ENCODE measurements at regions not wholly inside any gene's neighbourhood (a gene's known extent, or its start where the extent isn't known, plus 50 kb on each side); places are given as distances from the start of the nearest gene placed in this dataset.
A peak's percentile ranks its signal among the peaks of the same experiment; 100 is the strongest.

DNA sequence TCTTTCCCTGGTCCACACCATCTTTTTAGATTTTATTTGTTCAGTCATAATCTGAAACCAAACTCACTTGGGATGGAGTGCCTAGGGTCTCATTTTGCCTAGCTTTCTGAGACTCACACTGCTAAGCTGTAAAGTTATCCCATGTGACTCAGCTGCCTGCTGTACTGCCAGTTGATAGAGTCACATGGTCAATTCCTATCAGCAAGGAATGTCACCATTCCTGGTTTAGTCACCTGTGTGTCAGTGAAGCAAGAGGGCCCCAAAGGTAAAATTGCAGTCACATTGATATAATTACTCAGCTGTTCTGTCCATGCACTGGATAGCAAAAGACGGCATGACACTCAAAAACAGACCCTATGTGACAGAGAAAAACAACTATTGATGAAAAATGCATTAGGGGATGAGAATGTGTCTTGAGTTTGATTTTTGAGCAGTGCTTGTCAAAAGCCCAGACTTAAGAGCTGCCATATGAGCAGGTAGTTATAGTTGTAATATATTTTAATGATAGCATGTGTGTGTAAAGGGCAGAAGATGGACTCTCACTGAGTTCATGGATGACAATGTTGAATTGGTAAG is 413.2 kb downstream of the PPARGC1A start:
- TF ChIP-seq, protein P1, sequence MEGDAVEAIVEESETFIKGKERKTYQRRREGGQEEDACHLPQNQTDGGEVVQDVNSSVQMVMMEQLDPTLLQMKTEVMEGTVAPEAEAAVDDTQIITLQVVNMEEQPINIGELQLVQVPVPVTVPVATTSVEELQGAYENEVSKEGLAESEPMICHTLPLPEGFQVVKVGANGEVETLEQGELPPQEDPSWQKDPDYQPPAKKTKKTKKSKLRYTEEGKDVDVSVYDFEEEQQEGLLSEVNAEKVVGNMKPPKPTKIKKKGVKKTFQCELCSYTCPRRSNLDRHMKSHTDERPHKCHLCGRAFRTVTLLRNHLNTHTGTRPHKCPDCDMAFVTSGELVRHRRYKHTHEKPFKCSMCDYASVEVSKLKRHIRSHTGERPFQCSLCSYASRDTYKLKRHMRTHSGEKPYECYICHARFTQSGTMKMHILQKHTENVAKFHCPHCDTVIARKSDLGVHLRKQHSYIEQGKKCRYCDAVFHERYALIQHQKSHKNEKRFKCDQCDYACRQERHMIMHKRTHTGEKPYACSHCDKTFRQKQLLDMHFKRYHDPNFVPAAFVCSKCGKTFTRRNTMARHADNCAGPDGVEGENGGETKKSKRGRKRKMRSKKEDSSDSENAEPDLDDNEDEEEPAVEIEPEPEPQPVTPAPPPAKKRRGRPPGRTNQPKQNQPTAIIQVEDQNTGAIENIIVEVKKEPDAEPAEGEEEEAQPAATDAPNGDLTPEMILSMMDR (IDR thresholded peaks at IDR 0.05): no peak
- Histone ChIP-seq H3K27ac (no peak overlapping the region), H3K4me1 (no peaks in the 10 kb centered on the region), H3K27me3 (no peaks in the 10 kb centered on the region), H3K9me3 (peaks cover 0 to 15% (median 0%) of the 10 kb centered on the region in 11 donors), H3K4me3 (no peak overlapping the region), H3K36me3 (no peaks in the 10 kb centered on the region)
- ATAC-seq (peak in 1 of 8 donors; percentile 35), DNase-seq (no peak)
- WGBS, 2 donors: 75 to 79% methylated on average over 1 of the region's 1 CpG
- intact Hi-C loops (cut with DNase I): no loop called here

DNA sequence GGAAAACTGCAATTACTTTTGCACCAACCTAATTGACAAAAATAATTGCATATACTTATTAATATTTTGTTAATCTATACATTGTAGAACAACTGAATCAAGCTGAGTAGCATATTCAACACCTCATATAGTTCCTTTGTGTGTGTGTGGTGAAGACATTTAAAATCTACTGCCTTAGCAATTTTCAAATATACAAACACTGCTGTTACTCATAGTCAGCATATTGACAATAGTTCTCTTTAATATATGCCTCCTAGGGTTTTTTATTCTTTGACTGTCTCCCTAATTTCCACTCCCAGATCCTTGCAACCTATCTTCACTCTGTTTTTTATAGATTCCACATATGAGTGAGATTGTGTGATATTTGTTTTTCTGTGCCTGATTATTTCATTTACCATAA is 426.8 kb downstream of the PPARGC1A start:
- DNase-seq: no peak
- no peaks in the 10 kb centered on the region for H3K36me3 ChIP-seq
- intact Hi-C loops (cut with DNase I): no loop called here
- no peaks in the 10 kb centered on the region for H3K27me3 ChIP-seq
- no peak overlapping the region for H3K4me3 ChIP-seq
- no peak for ATAC-seq
- TF ChIP-seq, protein P1 (IDR thresholded peaks at IDR 0.05): no peak
- H3K27ac ChIP-seq: no peak overlapping the region
- no peaks in the 10 kb centered on the region for H3K4me1 ChIP-seq
- peaks cover 0 to 29% (median 3%) of the 10 kb centered on the region in 11 donors for H3K9me3 ChIP-seq

DNA sequence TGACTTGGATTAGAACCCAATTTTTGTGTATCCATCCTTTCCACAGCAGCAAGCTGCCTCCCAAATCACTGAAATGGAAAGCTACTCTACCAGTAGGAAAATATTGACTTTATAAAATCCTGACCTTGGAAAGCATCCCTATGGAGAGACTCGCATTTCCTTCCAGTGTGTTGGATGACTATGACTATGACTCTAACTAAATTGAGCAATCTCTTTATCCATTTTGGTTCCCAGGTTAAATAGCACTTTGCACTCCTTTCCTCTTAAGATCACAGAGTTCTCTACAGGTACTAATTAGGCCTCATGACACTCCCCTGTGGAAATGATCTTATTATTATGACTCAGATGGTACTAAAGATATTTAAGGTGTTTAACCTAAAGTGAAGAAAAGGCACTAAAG is 431.8 kb downstream of the PPARGC1A start:
- no peaks in the 10 kb centered on the region for H3K9me3 ChIP-seq
- ATAC-seq: peak in 1 of 8 donors; percentile 33
- no peaks in the 10 kb centered on the region for H3K27me3 ChIP-seq
- no peak overlapping the region for H3K27ac ChIP-seq
- WGBS, 2 donors: 61 to 83% methylated on average over 1 of the region's 1 CpG
- intact Hi-C loops (cut with DNase I): loop anchor here in 1 of 10 donors (5.0 kb wide), 1 partner anchor 86 kb away; no protein-coding TSS in a partner anchor
- TF ChIP-seq, protein P1 (IDR thresholded peaks at IDR 0.05): no peak
- no peak overlapping the region for H3K4me3 ChIP-seq
- no peak for DNase-seq
- no peaks in the 10 kb centered on the region for H3K36me3 ChIP-seq
- peaks cover 0 to 26% (median 12%) of the 10 kb centered on the region in 9 donors for H3K4me1 ChIP-seq

GRCh38 chr4:23456864-23457263 is 433.0 kb downstream of the PPARGC1A start:
- intact Hi-C loops (cut with DNase I): loop anchor here in 2 of 10 donors (2.0 to 5.0 kb wide), 2 partner anchors 84 to 85 kb away; no protein-coding TSS in a partner anchor
- Histone ChIP-seq H3K27ac (peak overlapping the region in 4 of 10 donors; percentile 13 to 55 (median 42)), H3K4me1 (peaks cover 0 to 33% (median 12%) of the 10 kb centered on the region in 9 donors), H3K9me3 (no peaks in the 10 kb centered on the region), H3K27me3 (no peaks in the 10 kb centered on the region), H3K36me3 (no peaks in the 10 kb centered on the region), H3K4me3 (no peak overlapping the region)
- TF ChIP-seq, protein P1 (IDR thresholded peaks at IDR 0.05): no peak
- no peak for DNase-seq
- peak in 7 of 8 donors; percentile 23 to 82 (median 73) for ATAC-seq
- WGBS, 2 donors: 26 to 53% methylated on average over 2 of the region's 2 CpGs
